GM23338 (cell line): ENCODE measurements at regions not wholly inside any gene's neighbourhood (a gene's known extent, or its start where the extent isn't known, plus 50 kb on each side); places are given as distances from the start of the nearest gene placed in this dataset.

ENCODE experiments used
- CREB1 ChIP-seq: fragments of 250-450 bp; sonication (Bioruptor Pico); IDR thresholded peaks from 2 replicates; pipeline ENCODE4 v1.5.0; 2020; ENCODE audit warnings: low read depth, mild to moderate bottlenecking, moderate library complexity
- CTCF ChIP-seq, 2 experiments: fragments of 200-600 bp in 1 of 2; sonication (generic) in 1 of 2; conservative IDR thresholded peaks; 2 replicates each; pipeline versions ENCODE4 v1.5.1 to v1.6.1; 2016 to 2017; ENCODE audit warnings: antibody characterized with exemption in 2 of 2, low read depth in 2 of 2, mild to moderate bottlenecking in 2 of 2, moderate library complexity in 1 of 2
- ETS1 ChIP-seq: IDR thresholded peaks from 2 replicates; pipeline ENCODE4 v1.6.1; 2016; ENCODE audit warnings: antibody characterized with exemption
- EZH2 ChIP-seq: fragments of 200-600 bp; sonication (generic); IDR thresholded peaks from one replicate; pipeline ENCODE4 v1.8.0; 2017; ENCODE audit warnings: antibody characterized with exemption, mild to moderate bottlenecking, low read depth; ENCODE audit not compliant: unreplicated experiment
- EZH2phosphoT487 ChIP-seq: fragments of 200-600 bp; sonication (generic); IDR thresholded peaks from one replicate; pipeline ENCODE4 v1.8.1; 2018; ENCODE audit warnings: antibody characterized with exemption; ENCODE audit not compliant: unreplicated experiment
- JUNB ChIP-seq: IDR thresholded peaks from one replicate; pipeline ENCODE4 v1.6.1; 2016; ENCODE audit warnings: antibody characterized with exemption; ENCODE audit not compliant: unreplicated experiment
- NANOG ChIP-seq: IDR thresholded peaks from 2 replicates; pipeline ENCODE4 v1.6.1; 2016; ENCODE audit warnings: antibody characterized with exemption, borderline replicate concordance
- POLR2AphosphoS5 ChIP-seq: IDR thresholded peaks from 2 replicates; pipeline ENCODE4 v1.6.1; 2016; ENCODE audit warnings: antibody characterized with exemption, low read depth
- REST ChIP-seq: IDR thresholded peaks from one replicate; pipeline ENCODE4 v1.6.1; 2018; ENCODE audit warnings: antibody characterized with exemption; ENCODE audit not compliant: unreplicated experiment
- STAT1 ChIP-seq: IDR thresholded peaks from one replicate; pipeline ENCODE4 v1.6.1; 2016; ENCODE audit warnings: antibody characterized with exemption; ENCODE audit not compliant: unreplicated experiment
- ZNF114 ChIP-seq: fragments of 250-450 bp; sonication (Bioruptor Pico); IDR thresholded peaks from 2 replicates; pipeline ENCODE4 v1.5.0; 2020; ENCODE audit warnings: mild to moderate bottlenecking, moderate library complexity
- ZNF462 ChIP-seq: fragments of 250-450 bp; sonication (Bioruptor Pico); IDR thresholded peaks from 2 replicates; pipeline ENCODE4 v1.5.0; 2020; ENCODE audit warnings: mild to moderate bottlenecking, moderate library complexity

- TF ChIP-seq CTCF (conservative IDR thresholded peaks at IDR 0.05; ENCODE audit: low read depth in 2 of 2) = no peak
- no peak for TF ChIP-seq REST
- no peak for TF ChIP-seq POLR2AphosphoS5
- no peak for TF ChIP-seq ZNF114 (CRISPR knock-in tag)
- no peak for TF ChIP-seq EZH2
- no peak for TF ChIP-seq ETS1
- TF ChIP-seq CREB1 (CRISPR knock-in tag) = no peak
- TF ChIP-seq JUNB = no peak
- no peak for TF ChIP-seq ZNF462
- TF ChIP-seq EZH2phosphoT487 = no peak
- no peak for TF ChIP-seq NANOG
- TF ChIP-seq STAT1 = no peak
Observed at GRCh38 chr20:51195990-51196389, 173.1 kb upstream of the KCNG1 start.
